SK-N-MC (cell line): ENCODE measurements at regions not wholly inside any gene's neighbourhood (a gene's known extent, or its start where the extent isn't known, plus 50 kb on each side); places are given as distances from the start of the nearest gene placed in this dataset.

Source experiments
- EZH2 ChIP-seq: fragments of 200-600 bp; sonication (generic); IDR thresholded peaks from one replicate; pipeline ENCODE4 v1.6.1; 2017; ENCODE audit warnings: antibody characterized with exemption
- POLR2AphosphoS5 ChIP-seq: IDR thresholded peaks from 2 replicates; pipeline ENCODE4 v1.6.1; 2012; ENCODE audit warnings: mild to moderate bottlenecking, low read depth, low read length, borderline replicate concordance

GRCh38 chr3:43958005-43958770 lies 267.4 kb downstream of the ABHD5 start:
- TF ChIP-seq EZH2 (no peak), POLR2AphosphoS5 (no peak)
